ENCODE measurements at regions not wholly inside any gene's neighbourhood (a gene's known extent, or its start where the extent isn't known, plus 50 kb on each side); places are given as distances from the start of the nearest gene placed in this dataset.

GRCh38 chr3:103813955-103814354 is 1379.1 kb downstream of the ZPLD1 start:
- ATAC-seq = no peak
- H3K36me3 ChIP-seq (ENCODE audit: low read depth) = no peaks in the 10 kb centered on the region
- H3K9me3 ChIP-seq = peaks cover 1% of the 10 kb centered on the region
- H3K4me3 ChIP-seq = no peak overlapping the region
- no peak for TF ChIP-seq CTCF (IDR thresholded peaks at IDR 0.05)
- no peaks in the 10 kb centered on the region for H3K4me1 ChIP-seq (ENCODE audit: low read depth)
- DNase-seq = no peak
- intact Hi-C loops (cut with DNase I, micrococcal nuclease) = no loop called here

- no peak for DNase-seq
- intact Hi-C loops (cut with DNase I, micrococcal nuclease) = no loop called here
- Histone ChIP-seq H3K36me3 (ENCODE audit: low read depth) (no peaks in the 10 kb centered on the region), H3K4me1 (ENCODE audit: low read depth) (no peaks in the 10 kb centered on the region), H3K4me3 (no peak overlapping the region), H3K9me3 (no peaks in the 10 kb centered on the region)
- ATAC-seq = no peak
- no peak for TF ChIP-seq CTCF (IDR thresholded peaks at IDR 0.05)
Observed at GRCh38 chr3:103818398-103818797, 1383.6 kb downstream of the ZPLD1 start.

- TF ChIP-seq CTCF (IDR thresholded peaks at IDR 0.05) = no peak
- DNase-seq (no peak), ATAC-seq (no peak)
- no peaks in the 10 kb centered on the region for H3K36me3 ChIP-seq (ENCODE audit: low read depth)
- no peaks in the 10 kb centered on the region for H3K4me1 ChIP-seq (ENCODE audit: low read depth)
- intact Hi-C loops (cut with DNase I, micrococcal nuclease) = no loop called here
- no peaks in the 10 kb centered on the region for H3K9me3 ChIP-seq
- no peak overlapping the region for H3K4me3 ChIP-seq
Observed at GRCh38 chr3:103818800-103819199, 1384.0 kb downstream of the ZPLD1 start.

- H3K9me3 ChIP-seq = no peaks in the 10 kb centered on the region
- ATAC-seq (no peak), DNase-seq (no peak)
- H3K36me3 ChIP-seq (ENCODE audit: low read depth) = no peaks in the 10 kb centered on the region
- no peak overlapping the region for H3K4me3 ChIP-seq
- TF ChIP-seq CTCF (IDR thresholded peaks at IDR 0.05) = no peak
- intact Hi-C loops (cut with DNase I, micrococcal nuclease) = no loop called here
- H3K4me1 ChIP-seq (ENCODE audit: low read depth) = no peaks in the 10 kb centered on the region
Observed at GRCh38 chr3:103825586-103825985, 1390.8 kb downstream of the ZPLD1 start.

- intact Hi-C loops (cut with DNase I, micrococcal nuclease) = no loop called here
- Histone ChIP-seq H3K4me3 (no peak overlapping the region), H3K9me3 (no peaks in the 10 kb centered on the region), H3K36me3 (ENCODE audit: low read depth) (no peaks in the 10 kb centered on the region), H3K4me1 (ENCODE audit: low read depth) (no peaks in the 10 kb centered on the region)
- DNase-seq = no peak
- TF ChIP-seq CTCF (IDR thresholded peaks at IDR 0.05) = no peak
- ATAC-seq = no peak
Observed at GRCh38 chr3:103829723-103830326, 1395.0 kb downstream of the ZPLD1 start.
